SIG-M5 treated with dmso at 0.1 percent for 504 hours (cell line): ENCODE measurements at regions not wholly inside any gene's neighbourhood (a gene's known extent, or its start where the extent isn't known, plus 50 kb on each side); places are given as distances from the start of the nearest gene placed in this dataset.
A peak's percentile ranks its signal among the peaks of the same experiment; 100 is the strongest.

ENCODE experiments used
- DNase-seq: peaks from one replicate; lab custom pipeline; 2025; ENCODE audit not compliant: unreplicated experiment; lab: John Stamatoyannopoulos, UW

DNA sequence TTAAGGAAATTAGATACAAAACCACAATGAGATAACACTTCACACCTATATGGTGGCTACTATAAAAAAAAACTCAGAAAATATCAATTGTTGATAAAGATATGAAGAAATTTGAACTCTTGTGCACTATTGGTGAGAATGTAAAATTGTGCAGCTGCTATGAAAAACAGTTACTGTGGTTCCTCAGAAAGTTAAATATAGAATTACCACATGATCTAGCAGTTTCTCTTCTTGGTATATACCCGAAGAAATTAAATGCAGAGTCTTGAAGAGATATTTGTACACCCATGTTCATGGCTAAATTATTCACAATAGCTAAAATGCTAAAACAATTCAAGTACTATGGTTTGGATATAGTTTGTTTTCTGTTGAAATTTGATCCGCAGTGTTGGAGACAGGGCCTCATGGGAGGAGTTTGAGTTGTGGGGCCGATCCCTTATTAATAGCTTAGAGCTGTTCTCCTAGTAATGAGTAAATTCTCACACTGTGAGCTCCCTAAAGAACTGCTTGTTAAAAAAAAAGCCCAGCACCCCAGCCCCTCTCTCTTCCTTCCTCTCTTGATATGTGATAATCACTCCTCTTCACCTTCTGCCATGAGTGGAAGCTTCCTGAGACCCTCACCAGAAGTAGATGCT is 1412.1 kb downstream of the PLA2G4A start:
- peak; percentile 50 for DNase-seq

DNA sequence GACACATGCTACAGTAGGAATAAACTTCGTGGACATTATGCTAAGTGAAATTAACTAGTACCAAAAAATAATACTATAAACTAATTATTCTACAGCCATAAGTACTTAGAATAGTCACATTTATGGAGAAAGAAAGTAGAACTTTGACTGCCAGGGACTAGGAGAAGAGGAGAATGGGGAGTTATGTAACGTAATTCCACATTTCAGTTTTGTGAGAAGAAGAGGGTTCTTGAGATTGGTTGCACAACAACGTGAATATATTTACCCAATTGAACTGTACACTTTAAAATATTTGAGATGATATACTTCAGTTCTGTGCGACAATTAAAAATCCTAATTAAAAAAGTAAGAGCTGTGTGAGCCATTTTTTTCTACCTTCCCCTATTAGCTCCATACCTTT is 1412.9 kb downstream of the PLA2G4A start:
- DNase-seq = no peak

GRCh38 chr1:188243456-188243855 is 1414.7 kb downstream of the PLA2G4A start:
- no peak for DNase-seq

DNA sequence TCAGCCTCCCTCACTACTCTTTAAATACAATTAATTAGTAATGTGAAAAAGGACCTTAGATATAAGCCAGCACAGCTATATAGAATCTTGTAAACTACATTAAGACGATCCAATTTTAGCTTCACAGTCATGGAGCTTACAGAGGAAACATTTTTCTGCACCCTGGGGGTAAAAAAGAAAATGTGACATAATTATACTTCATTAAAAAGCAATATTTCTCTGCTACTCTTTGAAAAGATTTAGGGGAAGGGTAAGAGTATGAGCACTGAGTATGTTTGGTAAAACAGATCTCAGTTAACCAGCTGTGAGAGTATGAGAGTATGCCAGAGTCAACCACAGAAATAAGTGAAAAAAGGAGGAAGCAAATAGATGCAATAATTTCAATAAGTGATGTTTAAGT is 1415.9 kb downstream of the PLA2G4A start:
- no peak for DNase-seq

DNA sequence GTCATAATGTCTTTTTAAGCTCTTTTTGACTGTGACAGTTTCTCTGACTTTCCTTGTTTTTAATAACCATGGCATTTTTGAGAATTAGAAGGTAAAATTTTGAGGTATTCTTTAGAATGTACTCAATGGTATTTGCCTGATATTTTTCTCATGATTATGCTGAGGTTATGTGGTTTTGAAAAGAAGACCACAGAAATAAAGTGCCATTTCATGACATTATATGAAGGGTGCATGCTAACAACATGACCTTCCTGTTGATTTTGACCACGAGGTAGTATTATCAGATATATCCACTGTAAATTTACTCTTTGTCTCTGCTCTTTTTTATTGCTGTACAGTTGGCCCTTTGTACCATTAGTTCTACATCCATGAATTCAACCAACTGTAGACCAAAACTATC is 1418.5 kb downstream of the PLA2G4A start:
- no peak for DNase-seq

DNA sequence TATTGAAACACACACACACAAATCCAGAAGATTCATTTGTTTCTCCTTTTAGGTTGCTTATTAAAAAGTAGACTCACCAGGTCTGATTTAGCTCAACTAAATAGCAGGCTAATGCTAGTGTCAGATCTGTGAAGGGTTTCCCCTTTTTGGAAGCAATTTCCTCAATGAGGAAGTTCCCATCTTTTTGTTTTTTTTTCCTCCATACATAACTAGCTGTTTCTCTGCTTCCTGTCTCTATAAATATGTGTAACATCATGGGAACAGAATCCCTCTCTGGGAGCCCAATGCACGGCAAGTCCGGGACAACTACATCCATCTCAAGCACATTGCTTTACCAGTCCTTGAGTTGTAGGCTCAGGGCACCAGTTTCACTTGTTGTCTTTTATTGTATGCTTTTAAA is 1421.1 kb downstream of the PLA2G4A start:
- DNase-seq = peak; percentile 51

GRCh38 chr1:188251036-188251435 is 1422.3 kb downstream of the PLA2G4A start:
- no peak for DNase-seq

- no peak for DNase-seq
Observed at GRCh38 chr1:188261849-188262248, 1433.1 kb downstream of the PLA2G4A start.

- DNase-seq = no peak
Observed at GRCh38 chr1:188269956-188270355, 1441.2 kb downstream of the PLA2G4A start.

GRCh38 chr1:188270497-188270896 is 1441.7 kb downstream of the PLA2G4A start:
- DNase-seq = no peak

DNA sequence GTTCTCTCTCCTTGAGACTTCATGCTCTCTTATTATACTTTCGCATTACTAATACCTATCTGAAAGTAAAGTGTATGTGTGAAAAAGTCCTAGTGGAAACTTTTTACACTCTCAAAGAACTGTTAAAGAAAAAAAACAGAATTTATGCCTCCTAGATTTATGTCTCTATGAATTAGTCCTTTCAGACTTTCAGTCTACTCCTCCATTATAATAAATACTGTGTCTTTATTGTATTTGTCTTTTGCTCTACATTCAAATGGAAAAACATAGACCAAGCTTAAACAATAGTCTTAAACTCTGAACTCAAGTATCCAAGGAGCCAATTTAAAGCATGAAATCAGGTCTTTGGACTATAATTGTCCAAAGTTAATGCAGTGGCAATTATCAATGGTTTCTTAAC is 1449.0 kb downstream of the PLA2G4A start:
- no peak for DNase-seq

DNA sequence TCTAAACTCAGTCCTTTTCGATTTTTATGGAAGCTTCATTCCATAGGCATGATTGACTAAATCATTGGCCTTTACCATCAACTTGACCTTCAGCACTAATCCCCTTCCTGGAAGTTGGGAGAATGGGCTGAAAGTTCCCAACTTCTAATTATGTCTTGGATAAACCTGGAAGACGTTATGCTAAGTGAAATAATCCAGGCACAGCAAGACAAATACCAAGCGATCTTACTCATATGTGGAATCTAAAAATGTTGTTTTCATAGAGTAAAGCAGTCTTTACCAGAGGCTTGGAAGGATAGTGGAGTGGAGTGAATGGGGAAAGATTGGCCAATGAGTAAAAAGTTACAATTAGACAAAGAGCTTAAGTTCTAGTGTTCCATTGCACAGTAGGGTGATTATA is 1453.2 kb downstream of the PLA2G4A start:
- no peak for DNase-seq

DNA sequence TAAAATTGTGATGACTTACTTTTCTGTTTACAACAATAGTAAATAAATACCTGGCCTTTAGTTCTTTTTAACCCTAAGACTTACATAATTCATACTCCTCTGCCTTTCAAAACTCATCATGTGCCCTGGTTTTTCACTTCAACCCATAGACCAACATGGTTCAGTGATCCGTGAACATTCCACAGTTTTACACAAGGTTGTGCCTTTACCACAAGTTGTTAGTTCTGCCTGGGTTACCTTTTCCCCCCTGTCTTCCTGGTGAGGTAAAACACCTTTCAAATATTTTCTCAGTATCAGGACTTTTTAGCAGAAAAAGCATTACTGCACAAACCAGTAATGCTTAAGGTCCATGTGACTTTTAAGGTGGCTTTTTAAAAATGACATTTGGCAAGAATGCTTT is 1466.4 kb downstream of the PLA2G4A start:
- DNase-seq = no peak

DNA sequence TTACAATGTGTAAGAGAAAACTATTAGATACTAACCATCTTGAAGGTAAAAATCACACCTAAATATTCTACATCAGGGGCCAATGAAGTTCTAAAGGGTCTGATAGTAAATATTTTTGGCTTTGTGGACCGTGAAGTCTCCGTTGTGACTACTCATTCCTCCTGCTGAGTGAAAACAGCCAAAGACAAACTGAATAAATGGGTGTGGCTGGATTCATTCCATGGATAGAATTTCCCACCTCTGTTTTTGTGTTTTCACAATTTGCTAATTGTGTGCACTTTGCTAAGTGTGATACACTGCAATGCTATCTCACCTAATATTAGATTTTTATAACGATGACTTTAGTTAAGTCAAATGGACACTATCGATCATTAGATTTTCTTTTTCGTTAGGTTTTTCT is 1474.0 kb downstream of the PLA2G4A start:
- no peak for DNase-seq

DNA sequence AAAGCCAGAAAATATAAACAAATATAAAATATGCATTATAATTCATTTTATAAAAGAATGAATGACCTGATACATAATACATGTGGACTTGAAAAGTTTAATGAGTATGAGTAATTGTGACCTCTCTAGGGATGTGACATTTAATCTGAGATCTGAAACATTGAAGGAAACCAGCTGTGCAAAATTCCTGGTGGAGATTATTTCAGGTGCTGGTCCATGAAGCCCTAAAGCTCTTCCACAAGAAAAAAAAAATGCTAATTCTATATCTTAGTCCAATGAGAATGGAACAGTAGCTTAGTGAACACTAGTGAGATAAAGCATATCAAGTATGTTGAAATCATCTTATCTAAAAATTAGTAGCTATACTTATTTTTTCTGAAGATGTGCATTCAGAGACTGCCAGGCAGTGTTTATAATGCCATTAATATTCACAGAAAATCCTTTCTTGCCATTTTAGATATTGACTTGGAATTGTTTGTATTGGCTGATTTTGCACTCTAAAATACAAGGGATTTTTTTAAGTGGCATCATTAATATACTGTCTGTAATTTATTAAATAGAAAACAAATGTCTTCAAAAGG is 1485.9 kb downstream of the PLA2G4A start:
- no peak for DNase-seq

- DNase-seq = no peak
Observed at GRCh38 chr1:188317894-188318293, 1489.1 kb downstream of the PLA2G4A start.

DNA sequence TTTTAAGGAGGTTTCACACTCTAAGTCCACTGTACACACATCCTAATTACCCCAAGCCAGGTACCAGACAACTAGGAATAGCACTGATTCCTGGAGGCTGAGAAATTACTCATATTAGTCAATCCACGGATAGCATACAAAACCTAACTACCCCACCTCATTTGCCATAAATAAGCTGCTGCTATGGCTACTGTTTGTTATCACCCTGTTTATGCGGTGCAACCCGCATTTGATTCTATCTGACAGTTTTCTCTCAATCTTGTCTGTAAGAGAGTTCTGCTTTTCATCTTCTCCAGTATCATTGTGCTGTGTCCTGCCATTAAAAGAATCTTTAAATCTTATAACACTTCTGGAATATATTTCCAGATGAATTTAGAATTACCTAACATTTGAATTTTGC is 1496.5 kb downstream of the PLA2G4A start:
- DNase-seq = no peak

DNA sequence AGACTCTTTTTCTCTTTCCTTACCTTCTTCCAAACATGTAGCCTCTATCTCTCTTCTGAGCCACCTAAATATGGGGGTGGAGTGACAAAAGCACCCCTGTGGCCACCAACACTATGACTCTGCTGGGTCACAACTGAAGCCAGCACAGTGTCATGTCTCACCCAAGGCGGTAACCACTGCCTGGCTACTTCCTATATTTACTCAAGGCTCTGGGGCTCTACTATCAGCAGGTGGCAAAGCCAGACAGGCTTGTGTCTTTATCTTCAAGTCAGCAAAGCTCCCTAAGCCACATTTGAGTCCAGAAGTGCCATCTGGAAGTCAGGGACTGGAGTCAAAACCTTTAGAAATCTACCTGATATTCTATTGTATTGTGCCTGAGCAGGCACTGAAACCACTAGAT is 1515.2 kb downstream of the PLA2G4A start:
- DNase-seq = no peak

DNA sequence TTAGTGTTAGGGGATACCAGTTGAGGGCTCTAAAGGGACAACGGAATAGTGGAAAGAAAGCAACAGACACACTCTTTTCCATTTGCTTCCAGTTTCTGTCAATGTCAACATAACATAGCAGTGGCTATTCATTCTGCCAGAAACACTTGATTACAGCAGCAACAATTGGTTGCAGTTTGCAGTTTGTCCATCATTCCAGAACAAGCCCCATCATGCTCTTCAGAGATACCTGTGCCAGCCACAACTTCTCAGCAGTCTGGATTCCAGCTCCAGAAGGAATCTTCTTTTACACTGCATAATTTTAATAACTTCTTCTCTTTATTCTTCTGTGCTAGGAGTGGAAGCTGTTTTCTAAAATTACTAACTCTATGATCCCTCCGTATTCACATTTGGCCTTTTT is 1521.4 kb downstream of the PLA2G4A start:
- no peak for DNase-seq

GRCh38 chr1:188355082-188355481 is 1526.3 kb downstream of the PLA2G4A start:
- DNase-seq = no peak

GRCh38 chr1:188355847-188356246 is 1527.1 kb downstream of the PLA2G4A start:
- DNase-seq = no peak

DNA sequence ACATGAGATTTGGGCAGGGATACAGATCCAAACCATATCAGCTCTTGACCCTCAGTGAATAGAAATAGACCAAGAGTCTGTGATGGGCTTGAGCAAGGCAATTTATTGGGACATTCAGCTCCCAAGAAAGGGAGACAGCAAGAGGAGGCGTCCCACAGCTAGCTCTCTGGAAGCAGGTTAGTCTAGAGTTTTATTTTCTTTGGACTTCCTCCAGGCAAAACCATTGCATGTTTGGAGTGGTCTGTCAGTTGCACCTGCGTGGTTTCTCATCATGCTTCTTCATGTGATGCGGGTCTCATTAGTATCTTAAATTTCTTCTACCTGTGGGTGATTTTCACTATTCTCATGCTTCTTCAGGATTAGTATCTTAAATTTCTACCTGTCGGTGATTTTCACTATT is 1530.6 kb downstream of the PLA2G4A start:
- DNase-seq = no peak

GRCh38 chr1:188363943-188364342 is 1535.2 kb downstream of the PLA2G4A start:
- DNase-seq = no peak
